OCI-LY7 (cell line): ENCODE measurements at regions not wholly inside any gene's neighbourhood (a gene's known extent, or its start where the extent isn't known, plus 50 kb on each side); places are given as distances from the start of the nearest gene placed in this dataset.

ENCODE experiments used
- BruUV-seq: library from RNA; stranded (reverse); fragments of 400-500 nt; replicated peaks from 2 replicates; lab custom pipeline; 2021; lab: Mats Ljungman, UMichigan
- CTCF ChIA-PET: fragments of 300-600 bp; sonication (Branson Sonifier 250); formaldehyde crosslinking; loops from one replicate; lab custom pipeline; 2022; ENCODE audit warnings: antibody characterized with exemption; ENCODE audit not compliant: unreplicated experiment; lab: Charles Lee
- POLR2A ChIA-PET: fragments of 300-600 bp; sonication (Branson Sonifier 250); formaldehyde crosslinking; loops from one replicate; lab custom pipeline; 2022; ENCODE audit warnings: antibody characterized with exemption; lab: Charles Lee
- DNase-seq: peaks from one replicate; pipeline ENCODE4 v3.0.0-alpha.2; 2015; ENCODE audit warnings: low spot score
- H2AFZ ChIP-seq: fragments of 200-600 bp; sonication (generic), shearing (Covaris generic); 2 replicates; pipeline ENCODE4 v1.6.1; 2014; ENCODE audit warnings: mild to moderate bottlenecking, antibody characterized with exemption, low read length, moderate library complexity
- H3K27ac ChIP-seq: fragments of 200-600 bp; sonication (generic); 2 replicates; pipeline ENCODE4 v1.5.1; 2014; ENCODE audit warnings: mixed run types, low read depth, mild to moderate bottlenecking, moderate library complexity, low read length, inconsistent platforms; ENCODE audit not compliant: poor library complexity, severe bottlenecking
- H3K36me3 ChIP-seq: fragments of 200-600 bp; sonication (generic); 2 replicates; pipeline ENCODE4 v1.6.1; 2014; ENCODE audit warnings: mild to moderate bottlenecking, antibody characterized with exemption, low read length, moderate library complexity, mixed read lengths; ENCODE audit not compliant: insufficient read depth
- H3K4me1 ChIP-seq: fragments of 200-600 bp; sonication (generic); 2 replicates; pipeline ENCODE4 v1.5.1; 2014; ENCODE audit warnings: mild to moderate bottlenecking, low read length; ENCODE audit not compliant: insufficient read depth, poor library complexity, severe bottlenecking
- H3K4me2 ChIP-seq: fragments of 200-600 bp; sonication (generic); 2 replicates; pipeline ENCODE4 v1.6.1; 2014; ENCODE audit warnings: mild to moderate bottlenecking, low read length
- H3K4me3 ChIP-seq: fragments of 200-600 bp; sonication (generic); 2 replicates; pipeline ENCODE4 v1.5.1; 2014; ENCODE audit warnings: mild to moderate bottlenecking, low read depth, low read length; ENCODE audit not compliant: poor library complexity, severe bottlenecking
- H3K79me2 ChIP-seq: fragments of 200-600 bp; sonication (generic); 2 replicates; pipeline ENCODE4 v1.6.1; 2016; ENCODE audit warnings: low read depth, mild to moderate bottlenecking, low read length, moderate library complexity, mixed read lengths; ENCODE audit not compliant: insufficient read depth
- H3K9me2 ChIP-seq: fragments of 200-600 bp; sonication (generic); 2 replicates; pipeline ENCODE4 v1.6.1; 2016; ENCODE audit warnings: mild to moderate bottlenecking, low read length, mixed read lengths; ENCODE audit not compliant: insufficient read depth
- H3K9me3 ChIP-seq: fragments of 200-600 bp; sonication (generic); 2 replicates; pipeline ENCODE4 v1.6.1; 2014; ENCODE audit warnings: mild to moderate bottlenecking, mixed run types, low read length, mixed read lengths
- H4K20me1 ChIP-seq: fragments of 200-600 bp; sonication (generic); 2 replicates; pipeline ENCODE4 v1.6.1; 2014; ENCODE audit warnings: mild to moderate bottlenecking, antibody characterized with exemption, low read length, moderate library complexity, mixed read lengths; ENCODE audit not compliant: insufficient read depth
- CTCF ChIP-seq: fragments of 200-600 bp; sonication (generic); conservative IDR thresholded peaks from 2 replicates; pipeline ENCODE4 v1.5.1; 2014; ENCODE audit warnings: mild to moderate bottlenecking, antibody characterized with exemption, low read length, moderate library complexity, mixed read lengths
- EZH2phosphoT487 ChIP-seq: fragments of 200-600 bp; sonication (generic); IDR thresholded peaks from 2 replicates; pipeline ENCODE4 v1.6.1; 2018; ENCODE audit warnings: low read depth, borderline replicate concordance, mild to moderate bottlenecking, mixed run types, antibody characterized with exemption, low read length, moderate library complexity, mixed read lengths
- intact Hi-C: fragments of 100-400 bp; cut with micrococcal nuclease; formaldehyde crosslinking; loops from one replicate; pipeline ENCODE4 v1.10.0; 2022; ENCODE audit not compliant: unreplicated experiment

GRCh38 chr6:17210683-17211082 is 70.5 kb upstream of the RBM24 start:
- no peaks in the 10 kb centered on the region for H3K79me2 ChIP-seq
- no TSS peak for BruUV-seq
- ChIA-PET POLR2A (interaction anchor here (1.9 kb wide), 1 partner anchor 20 kb away, joined by 4 read pairs; no protein-coding TSS in a partner anchor), CTCF (no interaction called here)
- H2AFZ ChIP-seq = no peak overlapping the region
- no peak overlapping the region for H3K4me3 ChIP-seq
- H3K4me1 ChIP-seq = no peaks in the 10 kb centered on the region
- DNase-seq = no peak
- H3K27ac ChIP-seq = no peak overlapping the region
- no peaks in the 10 kb centered on the region for H3K9me3 ChIP-seq
- H4K20me1 ChIP-seq = no peaks in the 10 kb centered on the region
- TF ChIP-seq CTCF = no peak
- TF ChIP-seq EZH2phosphoT487 = no peak
- H3K9me2 ChIP-seq = no peaks in the 10 kb centered on the region
- intact Hi-C loops = no loop called here
- H3K4me2 ChIP-seq = no peak overlapping the region
- H3K36me3 ChIP-seq = no peaks in the 10 kb centered on the region

GRCh38 chr6:17211101-17211500 is 70.1 kb upstream of the RBM24 start:
- POLR2A ChIA-PET = interaction anchor here (1.9 kb wide), 1 partner anchor 20 kb away, joined by 4 read pairs; no protein-coding TSS in a partner anchor
- CTCF ChIA-PET = no interaction called here
- DNase-seq = no peak
- no peaks in the 10 kb centered on the region for H4K20me1 ChIP-seq
- no peak overlapping the region for H3K27ac ChIP-seq
- intact Hi-C loops = no loop called here
- H3K4me2 ChIP-seq = no peak overlapping the region
- H3K36me3 ChIP-seq = no peaks in the 10 kb centered on the region
- TF ChIP-seq EZH2phosphoT487 = no peak
- no peak for TF ChIP-seq CTCF
- H3K9me3 ChIP-seq = no peaks in the 10 kb centered on the region
- no peaks in the 10 kb centered on the region for H3K4me1 ChIP-seq
- no TSS peak for BruUV-seq
- H2AFZ ChIP-seq = no peak overlapping the region
- H3K79me2 ChIP-seq = no peaks in the 10 kb centered on the region
- no peaks in the 10 kb centered on the region for H3K9me2 ChIP-seq
- H3K4me3 ChIP-seq = no peak overlapping the region

GRCh38 chr6:17212546-17213371 is 68.4 kb upstream of the RBM24 start:
- ChIA-PET CTCF (no interaction called here), POLR2A (interaction anchor here (1.2 to 2.2 kb wide), 2 partner anchors 11 to 19 kb away, joined by 5 to 6 read pairs; no protein-coding TSS in a partner anchor)
- Histone ChIP-seq H4K20me1 (no peaks in the 10 kb centered on the region), H3K36me3 (no peaks in the 10 kb centered on the region), H2AFZ (no peak overlapping the region), H3K27ac (no peak overlapping the region), H3K4me3 (no peak overlapping the region), H3K79me2 (no peaks in the 10 kb centered on the region), H3K9me3 (no peaks in the 10 kb centered on the region), H3K4me1 (no peaks in the 10 kb centered on the region), H3K4me2 (no peak overlapping the region), H3K9me2 (no peaks in the 10 kb centered on the region)
- intact Hi-C loops = no loop called here
- BruUV-seq = no TSS peak
- DNase-seq = no peak
- TF ChIP-seq CTCF = no peak
- TF ChIP-seq EZH2phosphoT487 = no peak
